NT2/D1 (cell line): ENCODE measurements at regions not wholly inside any gene's neighbourhood (a gene's known extent, or its start where the extent isn't known, plus 50 kb on each side); places are given as distances from the start of the nearest gene placed in this dataset.

Source experiments
- DNase-seq: peaks from one replicate; pipeline ENCODE4 v3.0.0-alpha.2; 2011; ENCODE audit warnings: low read depth, low spot score
- H3K27me3 ChIP-seq: 2 replicates; pipeline ENCODE4 v1.6.0; 2011; ENCODE audit warnings: mild to moderate bottlenecking; ENCODE audit not compliant: insufficient read length, insufficient read depth
- H3K36me3 ChIP-seq: 2 replicates; pipeline ENCODE4 v1.6.1; 2011; ENCODE audit warnings: mild to moderate bottlenecking, low read length, mixed read lengths; ENCODE audit not compliant: insufficient read depth, insufficient read length
- H3K4me1 ChIP-seq: 2 replicates; pipeline ENCODE4 v1.5.1; 2011; ENCODE audit not compliant: insufficient read depth, insufficient read length
- H3K4me3 ChIP-seq: 2 replicates; pipeline ENCODE4 v1.5.1; 2011; ENCODE audit warnings: low read depth; ENCODE audit not compliant: insufficient read length
- H3K9ac ChIP-seq: 2 replicates; pipeline ENCODE4 v1.6.0; 2011; ENCODE audit warnings: low read depth; ENCODE audit not compliant: insufficient read length
- H3K9me3 ChIP-seq: 2 replicates; pipeline ENCODE4 v1.5.1; 2011; ENCODE audit warnings: mild to moderate bottlenecking, low read length; ENCODE audit not compliant: insufficient read depth
- SUZ12 ChIP-seq: IDR thresholded peaks from 2 replicates; pipeline ENCODE4 v1.6.1; 2011; ENCODE audit not compliant: insufficient read length, insufficient read depth; ENCODE audit errors: extremely low read depth
- YY1 ChIP-seq: IDR thresholded peaks from 2 replicates; pipeline ENCODE4 v1.6.1; 2011; ENCODE audit not compliant: insufficient read length, insufficient read depth
- ZNF274 ChIP-seq: IDR thresholded peaks from 2 replicates; pipeline ENCODE4 v1.6.1; 2011; ENCODE audit warnings: mild to moderate bottlenecking, low read depth, low read length

DNA sequence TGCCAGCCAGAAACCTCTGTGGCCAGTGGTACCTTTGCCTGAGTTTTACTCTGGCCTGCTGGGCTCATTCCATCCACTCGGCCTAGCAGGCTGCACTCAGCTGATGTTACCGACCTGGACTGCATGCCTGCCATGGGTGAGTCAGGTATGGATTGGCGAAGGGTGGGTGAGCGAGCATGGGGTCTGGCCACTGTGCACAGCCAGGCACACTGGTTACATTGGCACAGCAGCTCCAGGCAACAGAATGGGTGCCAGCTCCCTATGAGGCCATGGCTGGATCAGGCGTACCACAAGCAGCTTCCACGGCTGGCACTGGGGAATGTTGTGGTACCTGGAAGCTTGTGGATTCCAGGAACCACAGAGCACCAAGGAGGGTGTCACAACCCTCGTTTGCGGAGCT is 685.7 kb downstream of the SLC16A7 start:
- no peaks in the 10 kb centered on the region for H3K4me1 ChIP-seq
- TF ChIP-seq YY1 (no peak), ZNF274 (no peak), SUZ12 (no peak)
- H3K9ac ChIP-seq, result no peak overlapping the region
- no peak overlapping the region for H3K4me3 ChIP-seq
- H3K9me3 ChIP-seq, result peaks cover 10% of the 10 kb centered on the region; the same call in 1 of the 2 replicates
- no peak for DNase-seq
- H3K36me3 ChIP-seq, result no peaks in the 10 kb centered on the region
- H3K27me3 ChIP-seq, result no peaks in the 10 kb centered on the region

DNA sequence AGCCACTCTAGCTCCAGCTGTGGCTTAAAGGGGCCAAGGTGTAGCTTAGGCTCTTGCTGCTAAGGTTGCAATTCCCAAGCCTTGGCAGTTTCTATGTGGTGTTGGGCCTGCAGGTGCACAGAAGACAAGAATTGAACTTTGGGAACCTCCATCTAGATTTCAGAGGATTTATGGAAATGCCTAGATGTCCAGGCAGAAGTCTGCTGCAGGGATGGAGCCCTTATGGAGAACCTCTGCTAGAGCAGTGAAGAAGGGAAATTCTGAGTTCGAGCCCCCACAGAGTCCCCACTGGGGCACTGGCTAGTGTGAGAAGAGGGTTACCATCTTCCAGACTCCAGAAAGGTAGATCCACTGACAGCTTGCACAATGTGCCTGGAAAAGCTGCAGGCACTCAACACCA is 694.7 kb downstream of the SLC16A7 start:
- Histone ChIP-seq H3K27me3 (no peaks in the 10 kb centered on the region), H3K9me3 (peaks cover 15% of the 10 kb centered on the region; the same call in 1 of the 2 replicates), H3K9ac (no peak overlapping the region), H3K4me3 (no peak overlapping the region), H3K36me3 (no peaks in the 10 kb centered on the region), H3K4me1 (no peaks in the 10 kb centered on the region)
- TF ChIP-seq SUZ12 (no peak), YY1 (no peak), ZNF274 (no peak)
- no peak for DNase-seq

DNA sequence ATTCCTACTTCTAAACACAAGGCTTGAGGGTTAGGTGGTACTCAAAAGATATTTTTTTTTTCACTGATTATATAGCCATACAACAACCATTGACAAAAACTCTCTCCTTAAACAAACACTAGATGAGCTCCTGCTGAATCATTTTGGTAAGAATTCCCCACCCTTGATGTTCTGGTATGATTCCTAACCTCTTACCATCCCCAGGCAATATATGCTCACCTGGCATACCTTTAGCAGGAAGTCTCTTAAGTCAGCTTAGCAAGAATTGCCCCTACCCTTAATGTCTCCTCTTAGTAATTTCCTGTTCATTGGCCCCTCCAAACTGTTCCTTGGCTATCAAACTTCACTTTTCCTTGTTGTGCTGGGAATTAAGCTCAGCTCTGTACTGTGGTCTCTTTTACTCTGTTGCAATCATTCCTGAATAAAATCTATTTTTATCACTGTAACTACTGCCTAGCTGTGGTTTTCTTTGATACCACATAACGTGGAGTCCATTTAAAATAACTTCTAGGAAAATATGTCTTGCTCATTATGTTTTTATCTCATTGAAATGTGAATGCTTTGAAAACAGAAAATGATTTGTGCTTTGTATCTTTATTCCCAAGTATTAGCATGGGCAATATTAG is 712.6 kb downstream of the SLC16A7 start:
- no peak overlapping the region for H3K4me3 ChIP-seq
- H3K27me3 ChIP-seq, result no peaks in the 10 kb centered on the region
- H3K36me3 ChIP-seq, result no peaks in the 10 kb centered on the region
- H3K9me3 ChIP-seq, result no peaks in the 10 kb centered on the region
- TF ChIP-seq SUZ12 (no peak), YY1 (no peak), ZNF274 (no peak)
- H3K4me1 ChIP-seq, result no peaks in the 10 kb centered on the region
- no peak overlapping the region for H3K9ac ChIP-seq
- no peak for DNase-seq

DNA sequence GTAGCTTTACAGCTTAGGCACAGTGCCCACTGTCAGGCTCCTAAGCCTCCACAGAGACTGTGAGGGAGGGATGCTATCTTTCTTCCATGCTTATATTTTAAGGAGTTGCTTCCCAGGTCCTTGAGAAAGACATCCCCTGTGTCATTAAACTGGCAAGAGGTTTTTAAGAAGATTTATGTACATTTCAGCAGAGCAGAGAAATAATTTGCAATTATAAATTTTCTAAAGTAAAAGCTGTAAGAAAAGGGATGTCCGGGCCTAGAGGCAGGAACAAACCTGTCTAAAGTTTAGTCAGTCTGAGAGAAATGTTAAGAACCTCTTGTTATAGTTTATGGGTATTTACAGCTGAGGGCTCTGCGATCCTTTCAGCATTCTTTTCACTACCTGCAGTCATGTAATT is 716.1 kb downstream of the SLC16A7 start:
- Histone ChIP-seq H3K4me3 (no peak overlapping the region), H3K9me3 (no peaks in the 10 kb centered on the region), H3K4me1 (no peaks in the 10 kb centered on the region), H3K27me3 (no peaks in the 10 kb centered on the region), H3K9ac (no peak overlapping the region), H3K36me3 (no peaks in the 10 kb centered on the region)
- no peak for DNase-seq
- TF ChIP-seq ZNF274, result no peak
- TF ChIP-seq YY1, result no peak
- TF ChIP-seq SUZ12, result no peak

DNA sequence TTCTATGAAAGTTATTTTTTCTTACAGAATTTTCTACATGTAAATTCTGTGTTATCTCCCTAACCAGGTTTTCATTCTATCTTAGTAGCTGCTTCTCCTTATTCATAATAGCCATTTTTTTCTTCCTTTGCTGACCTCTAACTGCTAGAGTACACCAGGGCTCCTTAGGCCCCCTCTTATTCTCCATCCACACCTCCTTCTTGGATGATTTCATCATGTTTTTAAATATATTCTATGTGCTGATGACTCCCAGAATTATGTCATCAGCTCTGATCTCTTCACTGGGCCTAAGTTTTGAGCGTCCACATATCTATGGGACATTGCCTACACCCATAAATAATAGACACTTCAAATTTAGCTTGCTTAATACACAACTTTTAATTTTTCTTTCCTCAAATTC is 721.5 kb downstream of the SLC16A7 start:
- Histone ChIP-seq H3K9ac (no peak overlapping the region), H3K27me3 (no peaks in the 10 kb centered on the region), H3K36me3 (no peaks in the 10 kb centered on the region), H3K4me3 (no peak overlapping the region), H3K9me3 (no peaks in the 10 kb centered on the region), H3K4me1 (no peaks in the 10 kb centered on the region)
- DNase-seq, result no peak
- TF ChIP-seq SUZ12, result no peak
- TF ChIP-seq YY1, result no peak
- no peak for TF ChIP-seq ZNF274

DNA sequence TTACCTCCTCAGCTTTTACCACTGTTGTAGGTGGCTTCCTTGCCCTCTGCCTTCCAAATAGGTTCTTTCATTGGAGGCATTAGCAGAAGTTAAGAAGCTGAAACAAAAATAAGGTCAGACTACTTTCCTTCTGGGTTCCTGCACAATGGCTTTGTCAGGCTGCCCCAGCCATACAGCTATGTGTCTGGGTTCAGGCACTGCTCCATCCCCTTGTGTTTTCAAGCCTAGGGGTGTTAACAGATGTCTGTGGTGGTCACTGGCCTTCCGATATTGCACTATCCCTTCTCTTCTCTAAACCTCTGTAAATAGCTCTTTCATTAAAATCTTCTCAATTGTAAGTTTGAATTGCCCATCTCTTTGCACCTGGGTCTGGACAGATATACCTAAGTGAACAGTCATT is 728.9 kb downstream of the SLC16A7 start:
- no peaks in the 10 kb centered on the region for H3K36me3 ChIP-seq
- no peak overlapping the region for H3K9ac ChIP-seq
- H3K27me3 ChIP-seq, result no peaks in the 10 kb centered on the region
- H3K9me3 ChIP-seq, result no peaks in the 10 kb centered on the region
- H3K4me1 ChIP-seq, result no peaks in the 10 kb centered on the region
- no peak for DNase-seq
- TF ChIP-seq ZNF274 (no peak), YY1 (no peak), SUZ12 (no peak)
- H3K4me3 ChIP-seq, result no peak overlapping the region

DNA sequence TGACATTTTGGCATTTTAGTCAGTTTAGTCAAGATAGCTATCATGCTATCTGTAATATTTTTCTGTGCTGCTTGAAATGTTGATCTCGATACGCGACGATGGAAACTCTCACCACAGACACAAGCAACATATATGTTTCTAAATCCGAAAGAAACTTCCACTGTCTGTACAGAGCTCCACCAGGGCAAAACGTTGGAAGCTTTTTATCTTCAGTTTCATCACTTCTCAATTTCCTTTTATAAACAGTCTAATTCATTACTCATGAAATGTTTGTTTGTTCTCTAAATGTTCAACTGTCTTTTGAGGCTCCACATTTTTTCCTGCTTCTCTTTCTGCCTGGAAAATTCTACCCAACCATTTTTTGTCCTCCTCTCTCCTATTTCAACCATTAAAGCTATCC is 737.6 kb downstream of the SLC16A7 start:
- Histone ChIP-seq H3K4me3 (no peak overlapping the region), H3K27me3 (no peaks in the 10 kb centered on the region), H3K4me1 (no peaks in the 10 kb centered on the region), H3K9ac (no peak overlapping the region), H3K9me3 (no peaks in the 10 kb centered on the region), H3K36me3 (no peaks in the 10 kb centered on the region)
- no peak for DNase-seq
- TF ChIP-seq ZNF274 (no peak), YY1 (no peak), SUZ12 (no peak)

DNA sequence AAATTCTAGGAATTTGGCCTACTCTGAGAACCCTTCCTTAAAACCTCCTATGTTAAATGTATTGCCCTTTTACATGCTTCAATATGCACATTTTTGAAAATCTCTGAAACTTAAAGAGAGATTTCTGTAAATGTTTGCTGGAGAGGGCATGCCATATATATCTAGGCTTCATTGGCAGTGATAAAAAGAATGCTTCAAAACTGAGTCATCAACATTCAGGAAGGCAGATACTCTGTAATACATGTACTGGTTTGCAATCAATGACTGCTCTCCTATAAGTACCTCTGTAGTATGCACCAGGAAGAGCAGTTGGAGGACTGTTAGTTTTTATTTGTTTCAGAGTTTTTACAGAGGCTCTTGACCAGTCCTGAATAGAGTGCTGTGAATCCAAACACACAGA is 739.9 kb downstream of the SLC16A7 start:
- no peak for DNase-seq
- no peaks in the 10 kb centered on the region for H3K4me1 ChIP-seq
- no peak overlapping the region for H3K9ac ChIP-seq
- H3K36me3 ChIP-seq, result no peaks in the 10 kb centered on the region
- H3K4me3 ChIP-seq, result no peak overlapping the region
- TF ChIP-seq YY1, result no peak
- TF ChIP-seq ZNF274, result no peak
- no peak for TF ChIP-seq SUZ12
- no peaks in the 10 kb centered on the region for H3K9me3 ChIP-seq
- H3K27me3 ChIP-seq, result no peaks in the 10 kb centered on the region
